H1 (cell line): ENCODE measurements at regions not wholly inside any gene's neighbourhood (a gene's known extent, or its start where the extent isn't known, plus 50 kb on each side); places are given as distances from the start of the nearest gene placed in this dataset.

Experiments
- CTCF ChIA-PET: fragments of 300-600 bp; sonication (Branson Sonifier 250); formaldehyde crosslinking; loops from one replicate; lab custom pipeline; 2021; ENCODE audit not compliant: partially characterized antibody; lab: Charles Lee
- POLR2A ChIA-PET: fragments of 300-600 bp; sonication (Branson Sonifier 250); formaldehyde crosslinking; loops from one replicate; lab custom pipeline; 2021; ENCODE audit warnings: inconsistent platforms; ENCODE audit not compliant: partially characterized antibody; lab: Charles Lee
- DNase-seq, 2 experiments: peaks; one replicate each; pipeline versions ENCODE4 v3.0.0 to v3.0.0-alpha.2; 2010 to 2022; ENCODE audit warnings: low spot score in 2 of 2, low read depth in 1 of 2, mixed read lengths in 1 of 2
- FAIRE-seq: peaks from 2 replicates; lab custom pipeline; 2011; peaks lifted over from hg19 to GRCh38; lab: Jason Lieb, UNC
- H2AFZ ChIP-seq: 2 replicates; pipeline ENCODE4 v1.8.1; 2012; ENCODE audit warnings: low read length, inconsistent platforms
- H2AK5ac ChIP-seq: 2 replicates; pipeline ENCODE4 v1.6.1; 2013; ENCODE audit warnings: low read depth, low read length
- H2BK120ac ChIP-seq: replicated peaks from 2 replicates; pipeline ENCODE3; 2013; ENCODE audit warnings: low read depth, low read length, inconsistent platforms
- H2BK12ac ChIP-seq: 2 replicates; pipeline ENCODE4 v1.6.1; 2013; ENCODE audit warnings: low read depth, low read length
- H2BK15ac ChIP-seq: 2 replicates; pipeline ENCODE4 v1.6.1; 2013; ENCODE audit warnings: low read length
- H2BK20ac ChIP-seq: 2 replicates; pipeline ENCODE4 v1.6.1; 2013; ENCODE audit warnings: low read length
- H2BK5ac ChIP-seq: 2 replicates; pipeline ENCODE4 v1.6.1; 2013; ENCODE audit warnings: low read depth, low read length
- H3K14ac ChIP-seq: 2 replicates; pipeline ENCODE4 v1.6.1; 2013; ENCODE audit warnings: inconsistent platforms; ENCODE audit not compliant: insufficient read length
- H3K18ac ChIP-seq: 2 replicates; pipeline ENCODE4 v1.6.1; 2013; ENCODE audit warnings: low read length; ENCODE audit errors: extremely low read depth
- H3K23ac ChIP-seq: 2 replicates; pipeline ENCODE4 v1.6.1; 2013; ENCODE audit warnings: inconsistent platforms; ENCODE audit not compliant: insufficient read length
- H3K23me2 ChIP-seq: 2 replicates; pipeline ENCODE4 v1.6.1; 2013; ENCODE audit warnings: low read depth, low read length
- H3K27ac ChIP-seq: 2 replicates; pipeline ENCODE4 v1.6.1; 2011; ENCODE audit warnings: low read depth, low read length, inconsistent platforms
- H3K27me3 ChIP-seq, 4 experiments: replicated peaks in 1 of 4; 1 replicate in 1 of 4; 2 replicates in 3 of 4; pipeline versions ENCODE4 v1.6.1 to v1.8.1; 2011 to 2013; ENCODE audit warnings: low read length in 3 of 4, mild to moderate bottlenecking in 3 of 4, inconsistent platforms in 2 of 4, mixed read lengths in 2 of 4, moderate library complexity in 1 of 4; ENCODE audit not compliant: control insufficient read depth in 3 of 4, insufficient read depth in 3 of 4; ENCODE audit errors: extremely low read depth in 1 of 4
- H3K36me3 ChIP-seq, 4 experiments: 2 replicates each; pipeline versions ENCODE4 v1.6.1 to v1.8.1; 2011 to 2013; ENCODE audit warnings: mild to moderate bottlenecking in 4 of 4, low read length in 3 of 4, moderate library complexity in 2 of 4, control low read depth in 1 of 4, inconsistent platforms in 1 of 4; ENCODE audit not compliant: insufficient read depth in 4 of 4, control insufficient read depth in 2 of 4
- H3K4ac ChIP-seq: replicated peaks from 2 replicates; pipeline ENCODE3; 2013; ENCODE audit warnings: low read length, low read depth, mixed read lengths, inconsistent platforms; ENCODE audit not compliant: insufficient read length
- H3K4me1 ChIP-seq, 4 experiments: replicated peaks in 1 of 4; 1 replicate in 1 of 4; 2 replicates in 3 of 4; pipeline versions ENCODE4 v1.6.1 to v1.8.1; 2011 to 2013; ENCODE audit warnings: low read length in 3 of 4, inconsistent platforms in 2 of 4, mixed read lengths in 1 of 4; ENCODE audit not compliant: insufficient read depth in 4 of 4, control insufficient read depth in 3 of 4
- H3K4me2 ChIP-seq, 2 experiments: 2 replicates each; pipeline versions ENCODE4 v1.6.1 to v1.8.1; 2011 to 2013; ENCODE audit warnings: low read depth in 2 of 2, low read length in 2 of 2, control low read depth in 1 of 2, inconsistent platforms in 1 of 2, mild to moderate bottlenecking in 1 of 2; ENCODE audit not compliant: insufficient read depth in 1 of 2
- H3K4me3 ChIP-seq, 4 experiments: fragments of 200-600, 300-600 bp in 1 of 4; sonication (generic), shearing (Covaris generic), sonication (Bioruptor Twin) in 1 of 4; 2 replicates each; pipeline versions ENCODE4 v1.5.1 to v1.8.1; 2011 to 2016; ENCODE audit warnings: low read length in 4 of 4, low read depth in 3 of 4, control low read depth in 2 of 4, inconsistent platforms in 2 of 4, mild to moderate bottlenecking in 2 of 4, mixed read lengths in 1 of 4, moderate library complexity in 1 of 4; ENCODE audit not compliant: insufficient read depth in 2 of 4; ENCODE audit errors: extremely low read depth in 1 of 4
- H3K56ac ChIP-seq: replicated peaks from 2 replicates; pipeline ENCODE3; 2013; ENCODE audit warnings: low read depth, mild to moderate bottlenecking, mixed read lengths, low read length, inconsistent platforms; ENCODE audit not compliant: insufficient read length
- H3K79me1 ChIP-seq: 2 replicates; pipeline ENCODE4 v1.6.1; 2013; ENCODE audit warnings: low read depth, low read length, control low read depth
- H3K79me2 ChIP-seq, 2 experiments: 2 replicates each; pipeline versions ENCODE4 v1.6.1 to v1.8.1; 2012 to 2013; ENCODE audit warnings: low read length in 2 of 2, mild to moderate bottlenecking in 2 of 2, inconsistent platforms in 1 of 2; ENCODE audit not compliant: insufficient read depth in 2 of 2, control insufficient read depth in 1 of 2
- H3K9ac ChIP-seq, 4 experiments: replicated peaks in 1 of 4; 1 replicate in 1 of 4; 2 replicates in 3 of 4; pipeline versions ENCODE4 v1.6.1 to v1.8.1; 2011 to 2013; ENCODE audit warnings: low read depth in 3 of 4, low read length in 3 of 4, control low read depth in 2 of 4, mild to moderate bottlenecking in 2 of 4, moderate library complexity in 2 of 4, inconsistent platforms in 1 of 4; ENCODE audit errors: extremely low read depth in 1 of 4
- H3K9me3 ChIP-seq, 2 experiments: 2 replicates each; pipeline versions ENCODE4 v1.6.1 to v1.8.1; 2012 to 2013; ENCODE audit warnings: mild to moderate bottlenecking in 2 of 2, moderate library complexity in 2 of 2, control low read depth in 1 of 2, inconsistent platforms in 1 of 2, low read depth in 1 of 2, low read length in 1 of 2, mixed read lengths in 1 of 2; ENCODE audit not compliant: insufficient read depth in 2 of 2
- H4K20me1 ChIP-seq, 2 experiments: replicated peaks in 1 of 2; 2 replicates each; pipeline versions ENCODE3 to v1.8.1; 2011 to 2013; ENCODE audit warnings: inconsistent platforms in 2 of 2, low read length in 2 of 2, mild to moderate bottlenecking in 1 of 2; ENCODE audit not compliant: insufficient read depth in 2 of 2, control insufficient read depth in 1 of 2
- H4K5ac ChIP-seq: 2 replicates; pipeline ENCODE4 v1.6.1; 2013; ENCODE audit warnings: low read length, low read depth, mixed read lengths, inconsistent platforms; ENCODE audit not compliant: insufficient read length
- H4K8ac ChIP-seq: 2 replicates; pipeline ENCODE4 v1.8.0; 2013; ENCODE audit warnings: mild to moderate bottlenecking, moderate library complexity, low read length, inconsistent platforms; ENCODE audit not compliant: insufficient read depth; ENCODE audit errors: extremely low read depth
- H4K91ac ChIP-seq: replicated peaks from 2 replicates; pipeline ENCODE3; 2013; ENCODE audit warnings: low read length, mixed read lengths, inconsistent platforms; ENCODE audit not compliant: insufficient read length
- CBX5 ChIP-seq: fragments of 300-800, 300-1000 bp; sonication (generic); IDR thresholded peaks from 2 replicates; pipeline ENCODE4 v1.7.1; 2016; ENCODE audit warnings: antibody characterized with exemption, low read length, low read depth
- CHD2 ChIP-seq: IDR thresholded peaks from 2 replicates; pipeline ENCODE4 v1.6.1; 2012; ENCODE audit warnings: low read length, improper control_type of control experiment
- CTBP2 ChIP-seq: IDR thresholded peaks from 2 replicates; pipeline ENCODE4 v1.7.0; 2011; ENCODE audit warnings: borderline replicate concordance, mild to moderate bottlenecking, moderate library complexity, mixed read lengths, low read length; ENCODE audit not compliant: insufficient read depth, insufficient read length
- E2F6 ChIP-seq: IDR thresholded peaks from 2 replicates; pipeline ENCODE4 v1.6.1; 2012; ENCODE audit warnings: inconsistent platforms
- HDAC2 ChIP-seq, 2 experiments: fragments of 300-600 bp in 1 of 2; sonication (generic) in 1 of 2; IDR thresholded peaks; 2 replicates each; pipeline ENCODE4 v1.6.1; 2011 to 2012; ENCODE audit warnings: low read depth in 2 of 2, low read length in 2 of 2, mild to moderate bottlenecking in 2 of 2, moderate library complexity in 2 of 2, borderline replicate concordance in 1 of 2, inconsistent platforms in 1 of 2
- RAD21 ChIP-seq, 2 experiments: IDR thresholded peaks in 1 of 2; conservative IDR thresholded peaks in 1 of 2; 2 replicates each; pipeline ENCODE4 v1.6.1; 2011; ENCODE audit warnings: low read depth in 2 of 2, low read length in 2 of 2, improper control_type of control experiment in 1 of 2, inconsistent platforms in 1 of 2, mild to moderate bottlenecking in 1 of 2, moderate library complexity in 1 of 2
- RNF2 ChIP-seq: fragments of 200-900, 300-1000 bp; sonication (generic); IDR thresholded peaks from 2 replicates; pipeline ENCODE4 v1.7.1; 2016; ENCODE audit warnings: borderline replicate concordance, low read depth, mild to moderate bottlenecking, antibody characterized with exemption, low read length; ENCODE audit not compliant: poor library complexity, severe bottlenecking; ENCODE audit errors: missing control alignments
- YY1 ChIP-seq: IDR thresholded peaks from 2 replicates; pipeline ENCODE4 v1.6.1; 2011; ENCODE audit warnings: low read depth, mild to moderate bottlenecking, low read length
- WGBS, 2 experiments: shearing (Covaris generic) in 1 of 2; methylation state at CpG; one replicate each; pipeline versions ENCODE4 v1.1.6 to v1.1.7; 2013 to 2015; ENCODE audit warnings: low lambda C conversion rate in 2 of 2, mixed read lengths in 2 of 2, inconsistent platforms in 1 of 2, low coverage in 1 of 2, missing lambda C conversion rate in 1 of 2; ENCODE audit not compliant: insufficient replicate concordance in 2 of 2, insufficient coverage in 1 of 2, insufficient read length in 1 of 2; ENCODE audit errors: extremely low coverage in 1 of 2, missing lambda C conversion rate in 1 of 2; 5-methylcytosine and 5-hydroxymethylcytosine counted together

- Histone ChIP-seq H2BK20ac (no peak overlapping the region), H3K36me3 (no peaks in the 10 kb centered on the region), H2BK15ac (no peak overlapping the region), H2BK12ac (no peak overlapping the region), H3K9ac (no peak overlapping the region), H3K27me3 (no peaks in the 10 kb centered on the region), H4K8ac (no peak overlapping the region), H3K4me3 (no peak overlapping the region), H4K20me1 (no peaks in the 10 kb centered on the region), H3K27ac (no peak overlapping the region), H3K18ac (no peak overlapping the region), H4K91ac (no peak overlapping the region), H3K56ac (no peak overlapping the region), H3K9me3 (peaks cover 4 to 5% of the 10 kb centered on the region in 2 experiments; a peak in 2 of 4 replicates), H2AK5ac (no peak overlapping the region), H3K4me1 (no peaks in the 10 kb centered on the region), H3K23me2 (no peaks in the 10 kb centered on the region), H3K4ac (no peak overlapping the region), H3K14ac (no peak overlapping the region), H2AFZ (no peak overlapping the region), H3K79me2 (no peaks in the 10 kb centered on the region), H3K79me1 (no peaks in the 10 kb centered on the region), H3K4me2 (no peak overlapping the region), H4K5ac (no peak overlapping the region), H2BK120ac (no peak overlapping the region), H3K23ac (no peak overlapping the region), H2BK5ac (no peak overlapping the region)
- POLR2A ChIA-PET: no interaction called here
- FAIRE-seq: no peak
- WGBS, 2 experiments: 90% methylated on average over 3 of the region's 3 CpGs; no CpG with 5 or more reads in 1 of the 2 experiments
- no peak for DNase-seq
- CTCF ChIA-PET: no interaction called here
- no peak for TF ChIP-seq CTBP2
- no peak for TF ChIP-seq YY1
- TF ChIP-seq CHD2: no peak
- no peak for TF ChIP-seq RNF2
- no peak for TF ChIP-seq CBX5
- no peak for TF ChIP-seq HDAC2 (IDR thresholded peaks at IDR 0.05; ENCODE audit: borderline replicate concordance in 1 of 2, low read depth in 2 of 2, low read length in 2 of 2)
- TF ChIP-seq RAD21 (IDR thresholded peaks at IDR 0.05 in 1 of 2, conservative IDR thresholded peaks at IDR 0.05 in 1 of 2; ENCODE audit: low read depth in 2 of 2, low read length in 2 of 2): no peak
- TF ChIP-seq E2F6: no peak
Observed at GRCh38 chr2:129142465-129142864, 823.8 kb upstream of the HS6ST1 start.
